GM21529 (cell line): ENCODE measurements at regions not wholly inside any gene's neighbourhood (a gene's known extent, or its start where the extent isn't known, plus 50 kb on each side); places are given as distances from the start of the nearest gene placed in this dataset.

Source experiments
- ATAC-seq: cut with Tn5 transposase; IDR thresholded peaks from one replicate; pipeline ENCODE4 v1.9.1; 2021; ENCODE audit not compliant: unreplicated experiment

GRCh38 chr18:30562231-30562630 lies 480.3 kb downstream of the DSC3 start:
- no peak for ATAC-seq

- ATAC-seq: no peak
These were observed 486.4 kb downstream of the DSC3 start for GRCh38 chr18:30556112-30556511.

GRCh38 chr18:30545393-30545792 lies 497.1 kb downstream of the DSC3 start:
- ATAC-seq: no peak

- no peak for ATAC-seq
These were observed 498.4 kb downstream of the DSC3 start for GRCh38 chr18:30544141-30544540.

GRCh38 chr18:30533716-30534115 lies 508.8 kb downstream of the DSC3 start:
- no peak for ATAC-seq

GRCh38 chr18:30527917-30528316 lies 514.6 kb downstream of the DSC3 start:
- ATAC-seq: no peak

- no peak for ATAC-seq
These were observed 515.3 kb downstream of the DSC3 start for GRCh38 chr18:30527226-30527625.

GRCh38 chr18:30522288-30522929 lies 520.1 kb downstream of the DSC3 start:
- ATAC-seq: no peak

- ATAC-seq: no peak
These were observed 528.5 kb downstream of the DSC3 start for GRCh38 chr18:30514059-30514458.

GRCh38 chr18:30512872-30513271 lies 529.7 kb downstream of the DSC3 start:
- no peak for ATAC-seq

GRCh38 chr18:30510882-30511281 lies 531.7 kb downstream of the DSC3 start:
- no peak for ATAC-seq

- ATAC-seq: no peak
These were observed 540.9 kb downstream of the DSC3 start for GRCh38 chr18:30501594-30501993.

- no peak for ATAC-seq
These were observed 542.1 kb downstream of the DSC3 start for GRCh38 chr18:30500240-30500945.

- ATAC-seq: no peak
These were observed 542.8 kb downstream of the DSC3 start for GRCh38 chr18:30499721-30500120.

GRCh38 chr18:30492552-30493129 lies 549.9 kb downstream of the DSC3 start:
- ATAC-seq: no peak

- ATAC-seq: no peak
These were observed 550.6 kb downstream of the DSC3 start for GRCh38 chr18:30491815-30492551.

- no peak for ATAC-seq
These were observed 552.5 kb downstream of the DSC3 start for GRCh38 chr18:30489890-30490643.

- ATAC-seq: no peak
These were observed 554.6 kb downstream of the DSC3 start for GRCh38 chr18:30487962-30488361.

GRCh38 chr18:30486856-30487255 lies 555.7 kb downstream of the DSC3 start:
- ATAC-seq: no peak

GRCh38 chr18:30485078-30485477 lies 557.5 kb downstream of the DSC3 start:
- no peak for ATAC-seq

GRCh38 chr18:30481871-30482270 lies 560.7 kb downstream of the DSC3 start:
- ATAC-seq: no peak
